IMR-90 (cell line): ENCODE measurements at regions not wholly inside any gene's neighbourhood (a gene's known extent, or its start where the extent isn't known, plus 50 kb on each side); places are given as distances from the start of the nearest gene placed in this dataset.

Source experiments
- ATAC-seq: fragments of 200-7000 bp; cut with Tn5 transposase; 2 replicates; pipeline ENCODE4 v1.9.1; 2020; ENCODE audit warnings: low read depth, mild to moderate bottlenecking, moderate library complexity
- BruUV-seq: library from RNA; stranded (reverse); fragments of 400-500 nt; replicated peaks from 2 replicates; lab custom pipeline; 2021; lab: Mats Ljungman, UMichigan
- CTCF ChIA-PET: fragments of 300-600 bp; formaldehyde crosslinking; extraction: SDS; loops from one replicate; lab custom pipeline; 2021; ENCODE audit warnings: antibody characterized with exemption; lab: Yijun Ruan, JAX
- POLR2A ChIA-PET: fragments of 300-600 bp; sonication (Branson Sonifier 250); formaldehyde crosslinking; loops from one replicate; lab custom pipeline; 2022; ENCODE audit warnings: antibody characterized with exemption; ENCODE audit not compliant: unreplicated experiment; lab: Charles Lee
- DNase-seq: peaks from one replicate; pipeline ENCODE4 v3.0.0; 2013
- H2AFZ ChIP-seq: replicated peaks from 2 replicates; pipeline ENCODE3; 2013; ENCODE audit warnings: low read length, mild to moderate bottlenecking; ENCODE audit not compliant: poor library complexity
- H2AK5ac ChIP-seq: 2 replicates; pipeline ENCODE4 v1.6.1; 2013; ENCODE audit warnings: low read depth, low read length, inconsistent platforms
- H2AK9ac ChIP-seq: replicated peaks from 2 replicates; pipeline ENCODE3; 2013; ENCODE audit warnings: mild to moderate bottlenecking, low read depth, low read length, moderate library complexity; ENCODE audit not compliant: poor library complexity
- H2BK120ac ChIP-seq: 2 replicates; pipeline ENCODE4 v1.6.1; 2013; ENCODE audit warnings: low read depth, low read length, inconsistent platforms
- H2BK15ac ChIP-seq: 3 replicates; pipeline ENCODE4 v1.6.1; 2013; ENCODE audit warnings: low read depth, low read length, inconsistent platforms
- H2BK20ac ChIP-seq: 2 replicates; pipeline ENCODE4 v1.6.1; 2013; ENCODE audit warnings: low read depth, mild to moderate bottlenecking, inconsistent platforms, low read length, moderate library complexity
- H2BK5ac ChIP-seq: 2 replicates; pipeline ENCODE4 v1.6.1; 2013; ENCODE audit warnings: mild to moderate bottlenecking, low read depth, low read length, inconsistent platforms; ENCODE audit not compliant: poor library complexity, severe bottlenecking
- H3K14ac ChIP-seq: replicated peaks from 2 replicates; pipeline ENCODE4 v1.6.1; 2013; ENCODE audit warnings: low read depth, low read length, inconsistent platforms
- H3K18ac ChIP-seq: 2 replicates; pipeline ENCODE4 v1.6.1; 2013; ENCODE audit warnings: low read depth, low read length, control low read depth
- H3K23ac ChIP-seq: 2 replicates; pipeline ENCODE4 v1.6.1; 2013; ENCODE audit warnings: low read depth, low read length, inconsistent platforms
- H3K27ac ChIP-seq: 2 replicates; pipeline ENCODE4 v1.5.1; 2013; ENCODE audit warnings: mild to moderate bottlenecking, control low read depth, low read length; ENCODE audit not compliant: insufficient read depth
- H3K27me3 ChIP-seq: 2 replicates; pipeline ENCODE4 v1.6.1; 2013; ENCODE audit warnings: low read length; ENCODE audit not compliant: control insufficient read depth, insufficient read depth
- H3K36me3 ChIP-seq: 2 replicates; pipeline ENCODE4 v1.6.1; 2013; ENCODE audit warnings: low read length, mixed read lengths; ENCODE audit not compliant: control insufficient read depth, insufficient read depth
- H3K4ac ChIP-seq: 2 replicates; pipeline ENCODE4 v1.6.1; 2013; ENCODE audit warnings: low read depth, low read length, inconsistent platforms
- H3K4me1 ChIP-seq: 2 replicates; pipeline ENCODE4 v1.6.1; 2013; ENCODE audit warnings: low read length, mixed read lengths; ENCODE audit not compliant: control insufficient read depth, insufficient read depth
- H3K4me2 ChIP-seq: 2 replicates; pipeline ENCODE4 v1.6.1; 2013; ENCODE audit warnings: low read depth, mild to moderate bottlenecking, control low read depth, low read length, moderate library complexity
- H3K4me3 ChIP-seq: 2 replicates; pipeline ENCODE4 v1.5.1; 2013; ENCODE audit warnings: low read depth, mild to moderate bottlenecking, control low read depth, low read length, moderate library complexity; ENCODE audit not compliant: insufficient read depth
- H3K56ac ChIP-seq: 2 replicates; pipeline ENCODE4 v1.6.1; 2013; ENCODE audit warnings: low read length, inconsistent platforms; ENCODE audit not compliant: insufficient read depth; ENCODE audit errors: extremely low read depth
- H3K79me1 ChIP-seq, 2 experiments: 2 replicates each; pipeline ENCODE4 v1.6.1; 2013; ENCODE audit warnings: low read length in 2 of 2, inconsistent platforms in 1 of 2, low read depth in 1 of 2
- H3K9ac ChIP-seq: 2 replicates; pipeline ENCODE4 v1.6.1; 2013; ENCODE audit warnings: low read depth, low read length, control low read depth
- H3K9me1 ChIP-seq: 2 replicates; pipeline ENCODE4 v1.6.1; 2013; ENCODE audit warnings: low read length, inconsistent platforms; ENCODE audit not compliant: insufficient read depth
- H3K9me3 ChIP-seq: 2 replicates; pipeline ENCODE4 v1.6.1; 2013; ENCODE audit warnings: low read length; ENCODE audit not compliant: control insufficient read depth, insufficient read depth
- H4K20me1 ChIP-seq: 2 replicates; pipeline ENCODE4 v1.6.1; 2013; ENCODE audit warnings: low read length, inconsistent platforms; ENCODE audit not compliant: insufficient read depth
- H4K5ac ChIP-seq: 2 replicates; pipeline ENCODE4 v1.6.1; 2013; ENCODE audit warnings: mild to moderate bottlenecking, low read depth, low read length, control low read depth
- H4K8ac ChIP-seq, 2 experiments: 2 replicates each; pipeline ENCODE4 v1.6.1; 2013; ENCODE audit warnings: low read depth in 2 of 2, low read length in 2 of 2, control low read depth in 1 of 2, inconsistent platforms in 1 of 2
- H4K91ac ChIP-seq: 2 replicates; pipeline ENCODE4 v1.6.1; 2013; ENCODE audit warnings: low read depth, low read length, inconsistent platforms; ENCODE audit not compliant: insufficient read depth
- BHLHE40 ChIP-seq: fragments of 150-350 bp; IDR thresholded peaks from 2 replicates; pipeline ENCODE4 v1.6.1; 2016; ENCODE audit warnings: mild to moderate bottlenecking, low read depth, low read length
- CEBPB ChIP-seq: IDR thresholded peaks from 2 replicates; pipeline ENCODE4 v1.6.1; 2012; ENCODE audit warnings: low read depth, low read length, improper control_type of control experiment
- CHD1 ChIP-seq: IDR thresholded peaks from 2 replicates; pipeline ENCODE4 v1.6.1; 2012; ENCODE audit warnings: low read depth, low read length, improper control_type of control experiment
- MAZ ChIP-seq: IDR thresholded peaks from 2 replicates; pipeline ENCODE4 v1.6.1; 2012; ENCODE audit warnings: low read depth, mild to moderate bottlenecking, low read length, improper control_type of control experiment, moderate library complexity, borderline replicate concordance
- MXI1 ChIP-seq: IDR thresholded peaks from 2 replicates; pipeline ENCODE4 v1.6.1; 2012; ENCODE audit warnings: low read depth, mild to moderate bottlenecking, low read length, moderate library complexity, borderline replicate concordance
- NFE2L2 ChIP-seq: fragments of 150-350 bp; IDR thresholded peaks from 2 replicates; pipeline ENCODE4 v1.6.1; 2016; ENCODE audit warnings: low read depth, mild to moderate bottlenecking, low read length
- POLR2A ChIP-seq: IDR thresholded peaks from 2 replicates; pipeline ENCODE4 v1.6.1; 2012; ENCODE audit warnings: mild to moderate bottlenecking, low read depth, low read length
- RCOR1 ChIP-seq: IDR thresholded peaks from 2 replicates; pipeline ENCODE4 v1.6.1; 2012; ENCODE audit warnings: mild to moderate bottlenecking, low read length, improper control_type of control experiment; ENCODE audit not compliant: insufficient replicate concordance
- RFX5 ChIP-seq: IDR thresholded peaks from 2 replicates; pipeline ENCODE4 v1.8.0; 2012; ENCODE audit warnings: low read depth, mild to moderate bottlenecking, low read length, moderate library complexity
- USF2 ChIP-seq: fragments of 150-350 bp; IDR thresholded peaks from 2 replicates; pipeline ENCODE4 v1.6.1; 2017; ENCODE audit warnings: mild to moderate bottlenecking, antibody characterized with exemption, low read length, low read depth
- WGBS, 2 experiments: methylation state at CpG; one replicate each; pipeline versions ENCODE4 v1.1.5 to v1.1.7; 2013; ENCODE audit warnings: missing lambda C conversion rate in 2 of 2; ENCODE audit not compliant: insufficient read length in 1 of 2; ENCODE audit errors: extremely low coverage in 2 of 2; 5-methylcytosine and 5-hydroxymethylcytosine counted together
- dilution Hi-C: fragments of 300-500 bp; cut with HindIII; formaldehyde crosslinking; loops from one replicate; pipeline ENCODE4 v1.14.3; 2018; ENCODE audit warnings: low sequenced_read_pairs; ENCODE audit not compliant: unreplicated experiment
- in situ Hi-C: fragments of 300-500 bp; cut with MboI; formaldehyde crosslinking; loops from 3 replicates; pipeline ENCODE4 v1.14.3; 2019; ENCODE audit warnings: low sequenced_read_pairs, inconsistent platforms, mixed read lengths
- intact Hi-C: fragments of 100-400 bp; cut with micrococcal nuclease; formaldehyde crosslinking; loops from 2 replicates; pipeline ENCODE4 v1.10.0; 2022
- TF ChIP-seq, protein P1 (sequence below): conservative IDR thresholded peaks from 2 replicates; pipeline ENCODE4 v1.5.1; 2012; ENCODE audit warnings: mild to moderate bottlenecking, low read depth, low read length, improper control_type of control experiment

DNA sequence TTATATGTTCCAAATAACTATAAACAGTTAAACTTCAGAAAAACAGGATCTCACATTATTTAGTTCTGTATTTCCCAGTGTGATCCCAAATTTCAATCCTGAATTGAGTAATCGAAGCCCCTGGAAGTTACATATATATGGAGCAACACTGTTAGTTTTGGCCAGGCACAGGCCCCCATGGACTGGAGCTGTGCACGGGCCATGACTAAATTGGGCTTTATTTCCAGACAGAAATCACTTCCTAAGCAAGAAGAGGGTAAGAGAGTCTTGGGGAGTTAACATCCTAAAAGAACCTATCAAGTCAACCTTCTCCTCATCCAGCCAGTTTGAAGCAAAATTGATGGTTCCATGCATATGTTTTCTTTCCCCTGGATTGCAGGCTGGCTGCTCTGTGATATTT, 393.0 kb downstream of the TMEM167A start:
- in situ Hi-C loops (no loop called here), dilution Hi-C loops (no loop called here)
- H3K4me3 ChIP-seq = no peak overlapping the region

More for the DNA sequence above, 393.0 kb downstream of the TMEM167A start:
- no peak overlapping the region for H3K23ac ChIP-seq
- intact Hi-C loops = no loop called here
- H3K4me1 ChIP-seq = no peaks in the 10 kb centered on the region
- no peak overlapping the region for H2BK20ac ChIP-seq
- H3K9me3 ChIP-seq = no peaks in the 10 kb centered on the region
- no peak overlapping the region for H3K56ac ChIP-seq
- CTCF ChIA-PET = no interaction called here
- POLR2A ChIA-PET = no interaction called here
- no peak overlapping the region for H3K14ac ChIP-seq
- H4K20me1 ChIP-seq = no peaks in the 10 kb centered on the region
- ATAC-seq = no peak
- no peak overlapping the region for H2BK5ac ChIP-seq
- no peak overlapping the region for H2AFZ ChIP-seq
- no peak for TF ChIP-seq BHLHE40
- no peak for TF ChIP-seq USF2
- no peak for TF ChIP-seq CHD1
- no peak for TF ChIP-seq RCOR1
- no peak for TF ChIP-seq CEBPB
- no peak for TF ChIP-seq MAZ
- no peak for TF ChIP-seq MXI1
- TF ChIP-seq NFE2L2 = no peak
- TF ChIP-seq POLR2A = no peak
- TF ChIP-seq, protein P1, sequence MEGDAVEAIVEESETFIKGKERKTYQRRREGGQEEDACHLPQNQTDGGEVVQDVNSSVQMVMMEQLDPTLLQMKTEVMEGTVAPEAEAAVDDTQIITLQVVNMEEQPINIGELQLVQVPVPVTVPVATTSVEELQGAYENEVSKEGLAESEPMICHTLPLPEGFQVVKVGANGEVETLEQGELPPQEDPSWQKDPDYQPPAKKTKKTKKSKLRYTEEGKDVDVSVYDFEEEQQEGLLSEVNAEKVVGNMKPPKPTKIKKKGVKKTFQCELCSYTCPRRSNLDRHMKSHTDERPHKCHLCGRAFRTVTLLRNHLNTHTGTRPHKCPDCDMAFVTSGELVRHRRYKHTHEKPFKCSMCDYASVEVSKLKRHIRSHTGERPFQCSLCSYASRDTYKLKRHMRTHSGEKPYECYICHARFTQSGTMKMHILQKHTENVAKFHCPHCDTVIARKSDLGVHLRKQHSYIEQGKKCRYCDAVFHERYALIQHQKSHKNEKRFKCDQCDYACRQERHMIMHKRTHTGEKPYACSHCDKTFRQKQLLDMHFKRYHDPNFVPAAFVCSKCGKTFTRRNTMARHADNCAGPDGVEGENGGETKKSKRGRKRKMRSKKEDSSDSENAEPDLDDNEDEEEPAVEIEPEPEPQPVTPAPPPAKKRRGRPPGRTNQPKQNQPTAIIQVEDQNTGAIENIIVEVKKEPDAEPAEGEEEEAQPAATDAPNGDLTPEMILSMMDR = no peak
- no peak for TF ChIP-seq RFX5
- H3K9ac ChIP-seq = no peak overlapping the region
- no peak for DNase-seq
- no TSS peak for BruUV-seq
- H3K4ac ChIP-seq = no peak overlapping the region
- H3K27ac ChIP-seq = no peak overlapping the region
- WGBS, 2 experiments = no CpG with 5 or more reads among the region's 2 CpGs
- no peak overlapping the region for H4K5ac ChIP-seq
- no peak overlapping the region for H2BK120ac ChIP-seq
- no peak overlapping the region for H3K18ac ChIP-seq
- no peaks in the 10 kb centered on the region for H3K79me1 ChIP-seq
- H3K4me2 ChIP-seq = no peak overlapping the region
- no peak overlapping the region for H2AK5ac ChIP-seq
- no peak overlapping the region for H4K8ac ChIP-seq
- no peaks in the 10 kb centered on the region for H3K9me1 ChIP-seq
- H2BK15ac ChIP-seq = no peak overlapping the region
- no peak overlapping the region for H2AK9ac ChIP-seq
- no peak overlapping the region for H4K91ac ChIP-seq
- H3K36me3 ChIP-seq = no peaks in the 10 kb centered on the region
- H3K27me3 ChIP-seq = no peaks in the 10 kb centered on the region
